DOHH2 (cell line): ENCODE measurements at regions not wholly inside any gene's neighbourhood (a gene's known extent, or its start where the extent isn't known, plus 50 kb on each side); places are given as distances from the start of the nearest gene placed in this dataset.
"Not testable (repeated sequence)": the region's sequence is repeated elsewhere in the genome, so short reads cannot be mapped to it uniquely, and the experiment has no call there.

Source experiments
- H3F3A ChIP-seq: fragments of 200-600 bp; sonication (generic), shearing (Covaris generic); 2 replicates; pipeline ENCODE4 v1.6.0; 2016; ENCODE audit warnings: antibody characterized with exemption, mild to moderate bottlenecking; ENCODE audit not compliant: control insufficient read depth, insufficient read depth
- H3K27ac ChIP-seq: fragments of 200-600 bp; sonication (generic); 2 replicates; pipeline ENCODE4 v1.5.1; 2014; ENCODE audit warnings: low read depth, mild to moderate bottlenecking, low read length, moderate library complexity
- H3K27me3 ChIP-seq: fragments of 200-600 bp; sonication (generic); 2 replicates; pipeline ENCODE4 v1.6.1; 2014; ENCODE audit warnings: mild to moderate bottlenecking, low read length, mixed read lengths; ENCODE audit not compliant: control insufficient read depth
- H3K36me3 ChIP-seq: fragments of 200-600 bp; sonication (generic); 2 replicates; pipeline ENCODE4 v1.6.1; 2014; ENCODE audit warnings: mild to moderate bottlenecking, low read length, moderate library complexity, mixed read lengths; ENCODE audit not compliant: control insufficient read depth
- H3K4me1 ChIP-seq: fragments of 200-600 bp; sonication (generic); 2 replicates; pipeline ENCODE4 v1.6.1; 2014; ENCODE audit warnings: mild to moderate bottlenecking, low read length, mixed read lengths; ENCODE audit not compliant: control insufficient read depth
- H3K4me2 ChIP-seq: fragments of 200-600 bp; sonication (generic); 2 replicates; pipeline ENCODE4 v1.6.0; 2014; ENCODE audit warnings: mild to moderate bottlenecking, low read length, moderate library complexity
- H3K4me3 ChIP-seq: fragments of 200-600 bp; sonication (generic); 2 replicates; pipeline ENCODE4 v1.5.1; 2014; ENCODE audit warnings: mild to moderate bottlenecking, low read length, mixed read lengths
- H3K79me2 ChIP-seq: fragments of 200-600 bp; sonication (generic); 2 replicates; pipeline ENCODE4 v1.6.1; 2014; ENCODE audit warnings: mild to moderate bottlenecking, low read length, mixed read lengths; ENCODE audit not compliant: control insufficient read depth
- H3K9me2 ChIP-seq: fragments of 200-600 bp; sonication (generic); replicated peaks from 2 replicates; pipeline ENCODE4 v1.6.1; 2014; ENCODE audit warnings: mild to moderate bottlenecking, low read length, mixed read lengths; ENCODE audit not compliant: control insufficient read depth
- H3K9me3 ChIP-seq: fragments of 200-600 bp; sonication (generic); 2 replicates; pipeline ENCODE4 v1.6.1; 2014; ENCODE audit warnings: antibody characterized with exemption, low read length, mixed read lengths; ENCODE audit not compliant: control insufficient read depth, insufficient read depth
- H4K20me1 ChIP-seq: fragments of 200-600 bp; sonication (generic); 2 replicates; pipeline ENCODE4 v1.6.0; 2014; ENCODE audit warnings: low read depth, mild to moderate bottlenecking, antibody characterized with exemption, low read length, moderate library complexity; ENCODE audit not compliant: control insufficient read depth, insufficient read depth
- CTCF ChIP-seq: fragments of 200-600 bp; sonication (generic); IDR thresholded peaks from one replicate; pipeline ENCODE4 v1.5.1; 2014; ENCODE audit warnings: antibody characterized with exemption, mild to moderate bottlenecking, low read depth, low read length; ENCODE audit not compliant: poor library complexity, severe bottlenecking
- EZH2phosphoT487 ChIP-seq: fragments of 200-600 bp; sonication (generic); IDR thresholded peaks from 2 replicates; pipeline ENCODE4 v1.6.1; 2017; ENCODE audit warnings: borderline replicate concordance, mild to moderate bottlenecking, antibody characterized with exemption, low read length, moderate library complexity, mixed read lengths

- Histone ChIP-seq H3K27ac (no peak overlapping the region), H3K4me1 (no peaks in the 10 kb centered on the region), H3K9me2 (no peaks in the 10 kb centered on the region), H3K4me2 (no peak overlapping the region), H3K36me3 (no peaks in the 10 kb centered on the region), H3K79me2 (no peaks in the 10 kb centered on the region), H3K27me3 (no peaks in the 10 kb centered on the region), H4K20me1 (no peaks in the 10 kb centered on the region), H3F3A (no peaks in the 10 kb centered on the region), H3K4me3 (no peak overlapping the region), H3K9me3 (no peaks in the 10 kb centered on the region)
- no peak for TF ChIP-seq CTCF
- no peak for TF ChIP-seq EZH2phosphoT487
Measured at GRCh38 chr5:131005963-131006684, 158.9 kb downstream of the HINT1 start.

- Histone ChIP-seq H4K20me1 (no peaks in the 10 kb centered on the region), H3K4me2 (no peak overlapping the region), H3K36me3 (no peaks in the 10 kb centered on the region), H3K27ac (no peak overlapping the region), H3K9me3 (no peaks in the 10 kb centered on the region), H3K79me2 (no peaks in the 10 kb centered on the region), H3K9me2 (no peaks in the 10 kb centered on the region), H3K27me3 (no peaks in the 10 kb centered on the region), H3F3A (no peaks in the 10 kb centered on the region), H3K4me1 (no peaks in the 10 kb centered on the region), H3K4me3 (no peak overlapping the region)
- no peak for TF ChIP-seq EZH2phosphoT487
- no peak for TF ChIP-seq CTCF
Measured at GRCh38 chr5:131001507-131001906, 163.5 kb downstream of the HINT1 start.

GRCh38 chr5:131000289-131000688 is 164.8 kb downstream of the HINT1 start:
- no peak overlapping the region for H3K27ac ChIP-seq
- no peaks in the 10 kb centered on the region for H3K9me2 ChIP-seq
- H3F3A ChIP-seq = no peaks in the 10 kb centered on the region
- H3K27me3 ChIP-seq = no peaks in the 10 kb centered on the region
- H3K4me2 ChIP-seq = no peak overlapping the region
- no peaks in the 10 kb centered on the region for H4K20me1 ChIP-seq
- H3K9me3 ChIP-seq = no peaks in the 10 kb centered on the region
- H3K36me3 ChIP-seq = no peaks in the 10 kb centered on the region
- TF ChIP-seq EZH2phosphoT487 = no peak
- no peak for TF ChIP-seq CTCF
- no peak overlapping the region for H3K4me3 ChIP-seq
- H3K4me1 ChIP-seq = no peaks in the 10 kb centered on the region
- H3K79me2 ChIP-seq = no peaks in the 10 kb centered on the region

- H3K27ac ChIP-seq, H4K20me1 ChIP-seq, H3K9me2 ChIP-seq, H3F3A ChIP-seq, H3K36me3 ChIP-seq, H3K27me3 ChIP-seq, H3K79me2 ChIP-seq, H3K9me3 ChIP-seq, H3K4me2 ChIP-seq, H3K4me1 ChIP-seq, H3K4me3 ChIP-seq: not testable (repeated sequence)
Measured at GRCh38 chr5:130996720-130997119, 168.3 kb downstream of the HINT1 start.
